GM19455 (cell line): ENCODE measurements at regions not wholly inside any gene's neighbourhood (a gene's known extent, or its start where the extent isn't known, plus 50 kb on each side); places are given as distances from the start of the nearest gene placed in this dataset.

Experiments
- ATAC-seq: cut with Tn5 transposase; IDR thresholded peaks from one replicate; pipeline ENCODE4 v1.9.1; 2021; ENCODE audit not compliant: unreplicated experiment

GRCh38 chr12:42976620-42977019, 387.1 kb upstream of the PRICKLE1 start:
- no peak for ATAC-seq

- ATAC-seq = no peak
These were observed 386.6 kb upstream of the PRICKLE1 start for GRCh38 chr12:42976122-42976521.

GRCh38 chr12:42969355-42969754, 379.8 kb upstream of the PRICKLE1 start:
- no peak for ATAC-seq

GRCh38 chr12:42968426-42968825, 378.9 kb upstream of the PRICKLE1 start:
- ATAC-seq = no peak

- no peak for ATAC-seq
These were observed 378.3 kb upstream of the PRICKLE1 start for GRCh38 chr12:42967850-42968249.

GRCh38 chr12:42963988-42964387, 374.4 kb upstream of the PRICKLE1 start:
- no peak for ATAC-seq

GRCh38 chr12:42962384-42962783, 372.8 kb upstream of the PRICKLE1 start:
- no peak for ATAC-seq

GRCh38 chr12:42961395-42961794, 371.8 kb upstream of the PRICKLE1 start:
- ATAC-seq = no peak

GRCh38 chr12:42960087-42960527, 370.6 kb upstream of the PRICKLE1 start:
- ATAC-seq = no peak

GRCh38 chr12:42958291-42958674, 368.7 kb upstream of the PRICKLE1 start:
- no peak for ATAC-seq

- no peak for ATAC-seq
These were observed 368.2 kb upstream of the PRICKLE1 start for GRCh38 chr12:42957561-42958290.

GRCh38 chr12:42957136-42957535, 367.6 kb upstream of the PRICKLE1 start:
- ATAC-seq = no peak

GRCh38 chr12:42953021-42953420, 363.5 kb upstream of the PRICKLE1 start:
- ATAC-seq = no peak

- no peak for ATAC-seq
These were observed 357.4 kb upstream of the PRICKLE1 start for GRCh38 chr12:42946871-42947381.

GRCh38 chr12:42945927-42946326, 356.4 kb upstream of the PRICKLE1 start:
- no peak for ATAC-seq

- ATAC-seq = no peak
These were observed 355.0 kb upstream of the PRICKLE1 start for GRCh38 chr12:42944516-42944915.

- ATAC-seq = no peak
These were observed 347.4 kb upstream of the PRICKLE1 start for GRCh38 chr12:42936991-42937390.

GRCh38 chr12:42936260-42936659, 346.7 kb upstream of the PRICKLE1 start:
- ATAC-seq = no peak

- ATAC-seq = no peak
These were observed 346.2 kb upstream of the PRICKLE1 start for GRCh38 chr12:42935756-42936155.

- ATAC-seq = no peak
These were observed 345.5 kb upstream of the PRICKLE1 start for GRCh38 chr12:42935090-42935489.

- no peak for ATAC-seq
These were observed 344.0 kb upstream of the PRICKLE1 start for GRCh38 chr12:42933461-42934081.

GRCh38 chr12:42932936-42933335, 343.4 kb upstream of the PRICKLE1 start:
- ATAC-seq = no peak
